GM12892 (cell line): ENCODE measurements at regions not wholly inside any gene's neighbourhood (a gene's known extent, or its start where the extent isn't known, plus 50 kb on each side); places are given as distances from the start of the nearest gene placed in this dataset.

ENCODE experiments used
- POLR2A ChIP-seq: IDR thresholded peaks from 2 replicates; pipeline ENCODE4 v1.6.1; 2011; ENCODE audit warnings: low read depth, low read length, control low read depth
- POLR2AphosphoS5 ChIP-seq: IDR thresholded peaks from 2 replicates; pipeline ENCODE4 v1.6.1; 2011; ENCODE audit warnings: low read depth, low read length, control low read depth

DNA sequence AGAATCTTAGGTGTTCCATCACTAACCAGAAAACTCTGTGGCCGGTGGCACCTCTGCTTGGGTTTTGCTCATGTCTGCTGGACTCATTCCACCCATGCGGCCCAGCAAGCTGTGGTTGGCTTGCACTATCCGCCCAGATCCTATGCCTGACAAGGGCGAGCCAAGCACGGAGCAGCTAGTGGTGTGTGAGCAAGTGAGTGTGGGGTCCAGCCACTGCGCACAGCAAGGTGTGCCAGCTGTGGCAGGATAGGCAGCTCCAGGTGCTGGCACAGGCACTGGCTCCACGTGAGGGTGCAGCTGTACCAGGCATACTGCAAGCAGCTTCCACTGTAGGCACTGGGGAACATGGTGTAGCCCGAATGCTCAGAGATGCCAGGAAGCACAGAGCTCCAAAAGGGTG lies 813.7 kb upstream of the CNTN5 start:
- TF ChIP-seq POLR2A (no peak), POLR2AphosphoS5 (no peak)
